ENCODE measurements at regions not wholly inside any gene's neighbourhood (a gene's known extent, or its start where the extent isn't known, plus 50 kb on each side); places are given as distances from the start of the nearest gene placed in this dataset.

GRCh38 chr4:10259976-10260375 lies 143.4 kb upstream of the WDR1 start:
- no peaks in the 10 kb centered on the region for H3K4me1 ChIP-seq (ENCODE audit: control insufficient read depth in 2 of 2, insufficient read depth in 2 of 2, low read length in 2 of 2)
- ChIA-PET CTCF (no interaction called here), POLR2A (no interaction called here)
- no peak overlapping the region for H3K4me2 ChIP-seq (replicated peaks; ENCODE audit: low read depth, low read length, poor library complexity, severe bottlenecking)
- H3K4me3 ChIP-seq (ENCODE audit: control extremely low read depth in 1 of 5, extremely low read depth in 1 of 5, insufficient read depth in 1 of 5, low read depth in 2 of 5, low read length in 4 of 5): no peak overlapping the region
- peaks cover 0 to 10% (median 1%) of the 10 kb centered on the region in 4 experiments for H3K27me3 ChIP-seq (replicated peaks in 1 of 4; ENCODE audit: control extremely low read depth in 1 of 4, control insufficient read depth in 3 of 4, insufficient read depth in 4 of 4, low read length in 3 of 4)
- H3K9me3 ChIP-seq (ENCODE audit: control extremely low read depth in 1 of 3, control insufficient read depth in 2 of 3, insufficient read depth in 1 of 3, low read length in 2 of 3): no peaks in the 10 kb centered on the region
- no peak overlapping the region for H3K27ac ChIP-seq (ENCODE audit: low read length in 2 of 2)
- no peak overlapping the region for H3K4me3 Mint-ChIP-seq
- H3K79me2 ChIP-seq (ENCODE audit: control insufficient read depth, insufficient read depth, low read length): no peaks in the 10 kb centered on the region
- no peaks in the 10 kb centered on the region for H3K4me1 Mint-ChIP-seq
- no peak overlapping the region for H3K9ac ChIP-seq (ENCODE audit: low read length)
- no peak for ATAC-seq (ENCODE audit: low read depth)
- no peaks in the 10 kb centered on the region for H4K20me1 ChIP-seq (ENCODE audit: control insufficient read depth, insufficient read depth, low read length, poor library complexity, severe bottlenecking)
- TF ChIP-seq EZH2 (IDR thresholded peaks at IDR 0.05; ENCODE audit: borderline replicate concordance, insufficient read depth, low read depth, low read length, poor library complexity, severe bottlenecking): no peak
- no peak for TF ChIP-seq CTCF (IDR thresholded peaks at IDR 0.05)
- 64% methylated on average over 1 of the region's 2 CpGs for WGBS (ENCODE audit: insufficient coverage)
- H3K9me3 Mint-ChIP-seq (ENCODE audit: insufficient read depth): no peaks in the 10 kb centered on the region
- no peak for DNase-seq
- no peaks in the 10 kb centered on the region for H3K36me3 ChIP-seq (replicated peaks in 1 of 2; ENCODE audit: control extremely low read depth in 1 of 2, control insufficient read depth in 1 of 2, extremely low read depth in 1 of 2, insufficient read depth in 2 of 2, low read length in 1 of 2)
- no peak overlapping the region for H2AFZ ChIP-seq (ENCODE audit: insufficient read depth, low read depth, low read length, poor library complexity, severe bottlenecking)
- H3K27me3 Mint-ChIP-seq: peaks cover 24% of the 10 kb centered on the region
- intact Hi-C loops (cut with micrococcal nuclease): no loop called here
- H3K27ac Mint-ChIP-seq: no peak overlapping the region

GRCh38 chr4:10256203-10256602 lies 139.6 kb upstream of the WDR1 start:
- Mint-ChIP-seq H3K4me3 (no peak overlapping the region), H3K27ac (no peak overlapping the region), H3K27me3 (peaks cover 33% of the 10 kb centered on the region), H3K9me3 (ENCODE audit: insufficient read depth) (no peaks in the 10 kb centered on the region), H3K4me1 (no peaks in the 10 kb centered on the region)
- Histone ChIP-seq H2AFZ (ENCODE audit: insufficient read depth, low read depth, low read length, poor library complexity, severe bottlenecking) (no peak overlapping the region), H3K27ac (ENCODE audit: low read length in 2 of 2) (no peak overlapping the region), H3K79me2 (ENCODE audit: control insufficient read depth, insufficient read depth, low read length) (no peaks in the 10 kb centered on the region), H3K9me3 (ENCODE audit: control extremely low read depth in 1 of 3, control insufficient read depth in 2 of 3, insufficient read depth in 1 of 3, low read length in 2 of 3) (no peaks in the 10 kb centered on the region), H3K9ac (ENCODE audit: low read length) (no peak overlapping the region), H3K27me3 (replicated peaks in 1 of 4; ENCODE audit: control extremely low read depth in 1 of 4, control insufficient read depth in 3 of 4, insufficient read depth in 4 of 4, low read length in 3 of 4) (peaks cover 0 to 10% (median 1%) of the 10 kb centered on the region in 4 experiments), H4K20me1 (ENCODE audit: control insufficient read depth, insufficient read depth, low read length, poor library complexity, severe bottlenecking) (no peaks in the 10 kb centered on the region), H3K4me1 (ENCODE audit: control insufficient read depth in 2 of 2, insufficient read depth in 2 of 2, low read length in 2 of 2) (no peaks in the 10 kb centered on the region), H3K4me3 (ENCODE audit: control extremely low read depth in 1 of 5, extremely low read depth in 1 of 5, insufficient read depth in 1 of 5, low read depth in 2 of 5, low read length in 4 of 5) (no peak overlapping the region), H3K4me2 (replicated peaks; ENCODE audit: low read depth, low read length, poor library complexity, severe bottlenecking) (no peak overlapping the region), H3K36me3 (replicated peaks in 1 of 2; ENCODE audit: control extremely low read depth in 1 of 2, control insufficient read depth in 1 of 2, extremely low read depth in 1 of 2, insufficient read depth in 2 of 2, low read length in 1 of 2) (no peaks in the 10 kb centered on the region)
- intact Hi-C loops (cut with micrococcal nuclease): no loop called here
- 63% methylated on average over 3 of the region's 3 CpGs for WGBS (ENCODE audit: insufficient coverage)
- POLR2A ChIA-PET: no interaction called here
- ATAC-seq (ENCODE audit: low read depth): no peak
- DNase-seq: no peak
- TF ChIP-seq EZH2 (IDR thresholded peaks at IDR 0.05; ENCODE audit: borderline replicate concordance, insufficient read depth, low read depth, low read length, poor library complexity, severe bottlenecking) (no peak), CTCF (IDR thresholded peaks at IDR 0.05) (no peak)
- CTCF ChIA-PET: no interaction called here

All from B cell (primary cell).